GM21515 (cell line): ENCODE measurements at regions not wholly inside any gene's neighbourhood (a gene's known extent, or its start where the extent isn't known, plus 50 kb on each side); places are given as distances from the start of the nearest gene placed in this dataset.

Experiments
- ATAC-seq: cut with Tn5 transposase; IDR thresholded peaks from one replicate; pipeline ENCODE4 v1.9.1; 2021; ENCODE audit not compliant: unreplicated experiment

- ATAC-seq = no peak
These were observed 496.9 kb upstream of the ZFHX3 start for GRCh38 chr16:73544826-73545225.

- no peak for ATAC-seq
These were observed 496.2 kb upstream of the ZFHX3 start for GRCh38 chr16:73543970-73544599.

- no peak for ATAC-seq
These were observed 495.5 kb upstream of the ZFHX3 start for GRCh38 chr16:73543331-73543969.

- ATAC-seq = no peak
These were observed 495.0 kb upstream of the ZFHX3 start for GRCh38 chr16:73542885-73543284.

GRCh38 chr16:73537921-73538320, 490.0 kb upstream of the ZFHX3 start:
- ATAC-seq = no peak

- no peak for ATAC-seq
These were observed 489.0 kb upstream of the ZFHX3 start for GRCh38 chr16:73536931-73537330.

DNA sequence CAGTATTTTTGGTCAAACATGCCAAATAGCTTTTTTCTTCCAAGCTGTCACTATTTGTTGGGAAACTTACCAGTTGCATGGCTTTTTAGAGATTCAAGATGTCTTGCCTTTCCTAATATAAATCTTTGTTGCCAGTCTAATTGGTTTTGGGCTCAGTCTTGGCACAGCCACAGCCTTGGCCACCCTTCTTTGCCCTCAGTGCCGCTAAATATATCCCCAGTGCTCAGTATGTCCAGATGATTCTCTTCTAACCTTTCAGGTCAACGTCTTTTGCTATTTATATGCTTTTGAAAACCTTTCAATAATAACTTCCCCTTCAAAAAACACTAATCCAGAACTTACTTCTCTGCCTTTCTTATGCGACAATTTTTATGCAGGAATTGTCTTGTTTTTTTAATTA, 483.1 kb upstream of the ZFHX3 start:
- no peak for ATAC-seq

DNA sequence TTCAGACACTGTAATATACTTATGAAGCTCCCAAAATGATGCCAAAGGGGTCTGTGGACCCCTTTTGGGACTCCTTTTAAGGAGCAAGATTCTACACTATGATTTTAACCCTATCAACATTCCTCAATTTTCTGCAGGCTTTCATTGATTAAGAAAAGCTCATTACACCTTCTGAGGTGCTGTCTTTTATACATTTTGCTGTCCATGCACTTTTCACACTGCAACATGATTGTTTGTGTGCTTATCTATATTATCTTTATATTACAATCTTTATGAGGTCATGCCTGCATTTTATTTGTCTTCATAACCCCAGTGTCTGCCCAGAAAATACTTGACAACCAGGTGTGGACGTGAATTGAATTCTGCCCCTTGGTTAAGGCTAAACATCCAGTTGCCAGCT, 482.6 kb upstream of the ZFHX3 start:
- no peak for ATAC-seq

GRCh38 chr16:73529303-73530012, 481.5 kb upstream of the ZFHX3 start:
- ATAC-seq = no peak

DNA sequence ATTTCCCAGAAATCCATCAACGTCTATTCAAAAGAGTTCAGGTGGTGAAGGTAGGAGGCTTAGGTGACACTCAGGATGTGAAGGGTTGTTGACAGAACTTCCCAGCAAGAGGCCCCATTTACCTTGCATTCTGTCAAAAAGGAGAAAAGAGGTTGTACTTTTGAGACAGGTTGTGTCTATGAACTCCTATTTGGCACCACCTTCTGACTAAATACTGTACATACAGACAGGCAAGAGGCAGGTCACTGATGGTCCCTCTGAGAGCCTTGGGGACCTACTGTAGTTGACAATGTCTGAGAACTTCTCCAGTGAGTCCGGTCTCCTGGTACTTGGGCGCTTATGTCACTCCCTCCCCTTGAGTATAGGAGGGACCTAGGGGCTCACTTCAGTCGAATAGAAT, 479.3 kb upstream of the ZFHX3 start:
- ATAC-seq = no peak

DNA sequence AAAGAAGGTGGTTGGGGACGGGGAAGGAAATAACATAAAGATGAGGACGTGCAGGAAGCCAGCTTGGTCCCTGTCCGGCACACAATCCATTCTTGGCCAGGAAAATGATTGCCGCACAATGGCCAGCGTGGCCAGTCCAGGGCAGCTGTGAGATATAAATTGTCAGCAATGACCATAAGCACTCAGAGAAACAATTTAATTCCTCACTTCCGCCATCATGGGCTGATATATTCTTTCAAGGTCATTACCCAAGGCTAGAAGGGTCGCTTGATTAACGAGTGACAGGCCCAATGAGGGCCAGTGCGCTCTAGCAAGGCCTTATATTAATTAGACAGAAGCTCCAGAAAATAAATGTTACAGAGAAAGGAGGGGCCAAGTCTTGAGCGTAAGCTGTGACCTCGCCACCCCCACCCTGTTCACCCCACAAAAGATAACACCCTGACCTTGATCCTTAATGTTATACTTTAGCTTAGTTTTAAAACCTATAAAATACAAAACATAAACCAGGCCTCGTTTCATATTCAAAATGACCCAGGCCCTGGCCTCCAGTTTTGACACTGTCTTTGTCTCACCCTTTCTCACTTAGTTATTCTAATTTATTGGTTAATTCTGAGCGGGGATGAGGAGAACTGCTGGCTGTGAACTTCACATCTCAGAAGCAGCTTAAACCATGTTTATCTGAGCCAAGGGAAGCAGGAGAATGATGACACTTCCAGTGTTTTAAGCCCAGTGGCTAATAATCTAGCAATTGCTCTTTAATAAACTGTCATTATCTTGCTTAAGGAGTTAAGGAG, 478.3 kb upstream of the ZFHX3 start:
- ATAC-seq = no peak

GRCh38 chr16:73523209-73523608, 475.3 kb upstream of the ZFHX3 start:
- no peak for ATAC-seq

DNA sequence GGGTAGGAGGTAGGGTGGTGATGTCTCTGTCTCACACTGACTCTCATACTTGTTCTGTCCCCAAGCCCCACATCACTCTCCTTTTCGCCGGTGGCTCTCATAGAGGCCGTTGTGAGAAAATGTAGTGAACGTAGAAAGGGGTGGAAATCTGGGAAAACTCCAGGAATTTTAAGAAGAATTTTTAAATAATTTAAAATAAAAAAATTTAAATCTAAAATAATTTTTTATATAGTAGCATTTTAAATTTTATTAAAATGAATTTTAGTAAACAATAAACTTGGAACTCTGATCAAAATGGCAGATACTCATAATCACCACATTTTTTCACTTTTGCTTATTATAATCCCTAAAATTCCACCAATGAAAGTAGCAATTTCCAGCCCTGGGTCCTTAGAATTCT, 473.6 kb upstream of the ZFHX3 start:
- no peak for ATAC-seq

- ATAC-seq = no peak
These were observed 467.7 kb upstream of the ZFHX3 start for GRCh38 chr16:73515616-73516015.

GRCh38 chr16:73510852-73511251, 462.9 kb upstream of the ZFHX3 start:
- ATAC-seq = no peak

DNA sequence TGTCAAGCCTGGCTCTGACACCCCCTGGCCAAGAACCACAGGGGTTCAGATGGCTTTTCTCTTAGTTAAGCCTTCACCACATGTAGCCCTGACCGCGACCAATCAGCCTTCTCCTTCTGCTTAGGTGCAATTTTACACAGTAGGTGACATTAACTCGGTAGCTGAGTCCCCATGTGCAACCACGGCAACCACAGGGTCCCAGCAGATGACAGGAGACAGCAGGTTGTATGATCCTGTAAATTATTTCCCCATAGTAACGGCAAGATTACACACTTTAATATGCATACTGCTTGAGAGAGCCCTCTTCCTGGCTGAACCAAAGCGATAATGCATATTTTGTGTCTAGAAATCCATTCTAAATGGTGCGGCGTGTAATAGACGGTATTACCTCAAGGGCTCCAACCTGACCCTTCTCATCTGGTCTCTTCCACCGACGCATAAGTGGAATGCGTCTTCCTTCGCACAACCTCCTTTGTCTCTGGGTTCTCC, 458.7 kb upstream of the ZFHX3 start:
- ATAC-seq = no peak

- ATAC-seq = no peak
These were observed 457.6 kb upstream of the ZFHX3 start for GRCh38 chr16:73505577-73505976.

DNA sequence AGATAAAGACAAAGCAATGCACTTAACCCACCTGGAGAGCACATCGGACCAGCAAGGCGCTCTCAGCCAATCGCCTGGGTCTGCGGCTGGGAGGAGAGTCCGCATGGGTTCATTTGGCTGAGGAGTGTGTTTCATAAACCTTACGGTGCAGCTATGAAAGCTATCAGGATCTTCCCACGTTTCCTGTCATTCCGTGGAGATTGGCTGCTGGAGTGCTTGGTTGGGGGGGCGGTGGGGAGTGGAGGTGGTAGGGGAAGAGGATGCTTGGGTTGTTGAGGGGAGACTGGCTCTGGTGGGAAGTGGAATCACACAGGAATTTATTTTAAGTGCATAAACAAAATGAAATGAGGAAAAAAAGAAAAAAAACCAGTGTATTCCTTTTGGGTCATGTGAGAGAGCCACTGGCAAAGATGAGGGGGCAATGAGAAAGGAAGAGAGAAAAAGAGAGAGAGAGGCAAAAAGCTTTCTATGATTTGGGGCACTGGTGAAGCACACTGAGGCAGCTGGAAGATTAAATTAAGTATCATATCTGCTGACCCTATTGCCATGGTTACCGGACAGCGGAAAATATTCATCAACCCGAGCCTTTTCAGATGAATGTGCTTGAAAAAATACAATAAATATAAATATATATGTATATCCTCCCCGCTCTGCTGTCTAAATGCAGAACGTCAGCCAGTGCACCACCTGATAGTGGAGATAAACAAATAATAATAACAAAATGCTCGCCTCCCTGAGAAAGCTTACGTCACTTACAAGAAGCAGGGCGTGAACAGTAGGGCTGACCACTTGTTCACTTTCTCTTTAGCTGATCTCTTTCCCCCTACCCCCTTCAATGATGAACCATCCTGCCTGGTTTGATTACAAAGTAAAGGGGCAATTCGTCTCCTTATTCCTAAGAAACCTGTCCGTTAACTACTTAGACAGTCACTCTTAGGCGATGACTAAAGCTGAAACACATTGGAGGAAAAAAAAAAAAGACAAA, 457.0 kb upstream of the ZFHX3 start:
- ATAC-seq = no peak

DNA sequence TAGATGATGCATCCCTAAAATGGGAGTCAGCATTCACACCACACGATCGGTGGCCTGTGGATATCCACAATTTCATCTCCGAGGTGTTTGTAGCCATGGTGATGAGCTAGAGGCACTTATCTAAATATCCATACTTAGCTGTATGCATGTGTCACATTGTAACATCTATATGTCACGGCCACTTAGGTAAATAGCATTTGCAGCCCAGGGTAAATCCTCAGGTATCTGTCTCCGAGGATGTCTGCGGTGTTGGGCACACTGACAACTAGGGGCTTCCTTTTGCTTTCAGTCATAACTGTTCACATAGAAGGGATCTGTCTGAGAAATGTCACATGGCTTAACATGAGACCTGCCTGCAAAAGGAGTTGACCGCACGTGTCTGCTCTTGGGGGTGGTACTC, 455.2 kb upstream of the ZFHX3 start:
- no peak for ATAC-seq

DNA sequence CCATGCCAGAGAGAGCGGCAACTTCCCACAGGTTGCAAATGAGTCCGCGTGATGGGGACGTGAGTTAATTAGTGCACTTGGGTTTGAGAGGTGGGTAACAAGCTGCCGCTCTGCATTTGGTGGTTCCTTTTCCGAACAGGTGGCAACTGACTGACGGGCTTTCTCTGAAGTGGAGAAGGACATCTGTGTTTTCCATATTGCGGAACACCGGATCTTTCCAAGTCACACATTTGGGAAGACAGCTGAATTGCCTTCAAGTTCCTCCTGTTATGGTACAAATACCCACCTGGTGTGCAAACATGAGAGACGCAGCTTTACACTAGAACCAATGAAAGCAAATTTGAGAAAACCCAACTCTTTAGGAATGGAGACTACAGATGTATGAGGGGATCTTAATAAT, 451.3 kb upstream of the ZFHX3 start:
- no peak for ATAC-seq
